GM19324 (cell line): ENCODE measurements at regions not wholly inside any gene's neighbourhood (a gene's known extent, or its start where the extent isn't known, plus 50 kb on each side); places are given as distances from the start of the nearest gene placed in this dataset.
"Not testable (repeated sequence)": the region's sequence is repeated elsewhere in the genome, so short reads cannot be mapped to it uniquely, and the experiment has no call there.

Experiments used
- ATAC-seq: cut with Tn5 transposase; IDR thresholded peaks from one replicate; pipeline ENCODE4 v1.9.1; 2021; ENCODE audit warnings: mild to moderate bottlenecking, moderate library complexity; ENCODE audit not compliant: unreplicated experiment, low FRiP score

DNA sequence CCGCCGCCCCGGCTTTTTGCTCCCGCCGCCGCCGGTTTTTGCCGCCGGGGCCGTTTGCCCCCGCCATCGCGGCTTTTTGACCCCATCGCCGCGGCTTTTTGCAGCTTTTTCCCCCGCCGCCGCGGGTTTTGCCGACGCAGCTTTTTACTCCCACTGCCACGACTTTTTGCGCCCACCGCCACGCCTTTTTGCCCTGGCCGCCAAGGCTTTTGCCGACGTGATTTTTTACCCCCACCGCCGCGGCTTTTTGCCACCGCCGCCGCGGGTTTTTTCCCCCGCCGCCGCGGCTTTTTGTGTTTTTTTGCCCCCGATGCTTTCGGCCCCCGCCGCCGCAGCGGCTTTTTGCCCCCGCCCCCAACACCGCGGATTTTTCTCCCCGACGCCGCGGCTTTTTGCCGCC lies 5001.9 kb upstream of the OR11H1 start:
- ATAC-seq, result not testable (repeated sequence)

DNA sequence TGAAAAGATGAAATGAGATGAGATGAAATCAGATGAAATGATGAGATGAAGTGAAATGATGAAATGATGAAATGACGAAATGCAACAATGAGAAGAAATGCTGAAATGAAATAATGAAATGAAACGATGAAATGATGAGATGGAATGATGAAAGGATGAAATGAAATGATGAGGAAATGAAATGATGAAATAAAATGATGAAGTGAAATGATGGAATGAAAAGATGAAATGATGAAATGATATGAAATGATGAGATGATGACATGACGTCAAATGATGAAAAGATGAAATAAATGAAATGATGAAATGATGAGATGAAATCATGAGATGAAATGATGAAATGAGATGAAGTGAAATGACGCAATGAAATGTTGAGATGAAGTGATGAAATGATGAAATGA lies 4996.9 kb upstream of the OR11H1 start:
- ATAC-seq, result not testable (repeated sequence)

DNA sequence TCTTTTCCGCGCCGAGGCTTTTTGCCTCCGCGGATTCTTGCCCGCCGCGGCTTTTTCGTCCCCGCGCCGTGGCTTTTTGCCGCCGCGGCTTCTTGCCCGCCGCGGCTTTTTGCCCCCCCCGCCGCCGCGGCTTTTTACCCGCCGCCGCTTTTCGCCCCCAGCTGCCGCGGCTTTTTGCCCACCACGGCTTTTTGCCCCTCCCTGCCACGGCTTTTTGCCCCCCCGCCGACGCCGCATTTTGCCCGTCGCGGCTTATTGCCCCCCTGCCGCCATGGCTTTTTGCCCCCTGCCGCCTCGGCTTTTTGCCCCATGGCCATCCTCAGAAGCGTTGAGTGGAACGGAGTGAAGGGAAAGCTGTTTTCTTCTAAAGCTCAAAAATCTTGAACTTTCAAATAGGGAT lies 4955.5 kb upstream of the OR11H1 start:
- not testable (repeated sequence) for ATAC-seq

DNA sequence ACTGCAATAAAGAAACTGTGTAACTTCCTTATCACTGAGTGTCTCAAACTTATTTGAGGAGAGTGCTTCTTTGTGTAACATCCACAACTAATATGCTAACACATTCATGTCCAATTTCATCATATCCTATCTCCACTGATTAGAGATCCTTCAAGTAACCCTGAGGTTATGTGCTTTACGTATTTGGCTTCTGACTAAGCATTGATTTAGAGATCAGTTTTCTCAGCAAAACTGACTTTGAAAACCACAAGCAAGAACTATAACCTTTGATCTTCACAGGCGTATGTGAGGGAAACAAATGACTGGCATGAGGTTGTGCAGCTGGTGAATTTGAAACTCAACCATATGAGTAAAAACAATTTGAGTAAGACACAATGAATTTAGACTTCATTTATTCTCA lies 4926.9 kb upstream of the OR11H1 start:
- not testable (repeated sequence) for ATAC-seq

- not testable (repeated sequence) for ATAC-seq
Observed at GRCh38 chr22:10631961-10632360, 4896.0 kb upstream of the OR11H1 start.

DNA sequence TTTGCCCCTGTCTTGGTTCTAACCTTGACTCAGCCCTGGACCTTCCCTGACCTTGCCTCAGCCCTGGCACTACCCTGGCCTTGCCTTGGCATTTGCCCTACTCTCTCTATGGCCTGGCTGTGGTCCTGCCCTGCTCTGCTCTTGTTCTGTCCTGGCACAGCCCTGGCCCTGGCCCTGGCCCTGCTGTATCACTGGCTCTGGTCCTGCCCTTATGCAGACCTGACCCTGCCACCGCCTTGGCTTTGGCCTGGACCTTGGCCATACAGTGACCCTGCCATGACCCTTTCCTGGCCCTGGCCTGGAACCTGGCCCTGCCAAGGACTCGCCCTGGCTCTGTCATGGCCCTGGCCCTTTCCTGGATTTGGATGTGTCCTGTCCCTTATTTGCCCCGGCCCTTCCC lies 4892.7 kb upstream of the OR11H1 start:
- not testable (repeated sequence) for ATAC-seq

- ATAC-seq, result not testable (repeated sequence)
Observed at GRCh38 chr22:10662818-10663217, 4865.2 kb upstream of the OR11H1 start.

DNA sequence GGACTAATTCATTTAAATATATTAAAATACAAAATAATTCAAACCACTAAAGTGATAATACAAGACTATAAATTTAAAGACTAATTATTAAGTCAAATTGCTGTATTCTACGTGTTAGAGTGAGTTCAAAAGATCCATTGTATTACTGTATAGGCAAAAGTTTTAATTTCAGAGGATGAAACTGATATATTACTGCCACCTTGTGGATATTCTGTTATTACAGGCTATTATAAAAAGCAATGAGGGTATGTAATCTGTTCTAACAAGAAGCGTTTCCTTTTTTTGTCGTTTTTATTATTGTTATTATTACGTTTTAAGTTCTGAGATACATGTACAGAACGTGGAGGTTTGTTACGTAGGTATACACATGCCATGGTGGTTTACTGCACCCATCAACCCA lies 4854.9 kb upstream of the OR11H1 start:
- not testable (repeated sequence) for ATAC-seq

GRCh38 chr22:10678720-10679119 lies 4849.3 kb upstream of the OR11H1 start:
- not testable (repeated sequence) for ATAC-seq

- ATAC-seq, result not testable (repeated sequence)
Observed at GRCh38 chr22:10685436-10685835, 4842.6 kb upstream of the OR11H1 start.

GRCh38 chr22:10687256-10687655 lies 4840.7 kb upstream of the OR11H1 start:
- ATAC-seq, result not testable (repeated sequence)

GRCh38 chr22:10698836-10699235 lies 4829.2 kb upstream of the OR11H1 start:
- not testable (repeated sequence) for ATAC-seq

DNA sequence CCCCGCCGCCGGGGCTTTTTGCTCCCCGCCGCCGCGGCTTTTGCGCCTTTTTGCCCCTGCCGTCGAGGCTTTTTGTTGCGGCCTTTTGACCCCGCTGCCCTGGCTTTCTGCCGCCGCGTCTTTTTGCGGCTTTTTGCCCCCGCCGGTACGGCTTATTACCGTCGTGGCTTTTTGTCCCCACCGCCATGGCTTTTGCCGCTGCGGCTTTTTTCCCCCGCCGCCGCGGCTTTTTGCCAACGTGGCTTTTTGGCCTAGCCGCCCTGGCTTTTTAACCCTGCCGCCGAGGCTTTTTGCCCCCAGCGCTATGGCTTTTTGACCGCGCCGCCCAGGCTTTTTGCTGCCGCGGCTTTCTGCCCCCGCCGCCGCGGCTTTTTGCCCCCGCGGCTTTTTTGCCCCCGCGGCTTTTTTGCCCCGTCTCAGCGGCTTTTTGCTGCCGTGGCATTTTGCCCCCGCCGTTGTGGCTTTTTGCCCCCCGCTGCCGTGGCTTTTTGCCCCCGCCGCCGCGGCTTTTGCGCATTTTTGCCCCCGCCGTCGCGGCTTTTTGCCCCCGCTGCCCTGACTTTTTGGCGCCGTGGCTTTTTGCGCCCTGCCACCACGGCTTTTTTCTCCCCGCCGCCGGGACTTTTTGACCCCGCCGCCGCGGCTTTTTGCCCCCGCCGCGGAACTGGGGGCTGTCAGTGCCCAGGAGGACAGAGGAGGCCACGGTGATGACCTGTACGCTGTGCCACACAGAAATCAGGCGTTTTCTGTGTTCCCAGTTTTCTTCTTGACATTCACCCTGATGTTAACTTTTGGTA lies 4828.5 kb upstream of the OR11H1 start:
- not testable (repeated sequence) for ATAC-seq

DNA sequence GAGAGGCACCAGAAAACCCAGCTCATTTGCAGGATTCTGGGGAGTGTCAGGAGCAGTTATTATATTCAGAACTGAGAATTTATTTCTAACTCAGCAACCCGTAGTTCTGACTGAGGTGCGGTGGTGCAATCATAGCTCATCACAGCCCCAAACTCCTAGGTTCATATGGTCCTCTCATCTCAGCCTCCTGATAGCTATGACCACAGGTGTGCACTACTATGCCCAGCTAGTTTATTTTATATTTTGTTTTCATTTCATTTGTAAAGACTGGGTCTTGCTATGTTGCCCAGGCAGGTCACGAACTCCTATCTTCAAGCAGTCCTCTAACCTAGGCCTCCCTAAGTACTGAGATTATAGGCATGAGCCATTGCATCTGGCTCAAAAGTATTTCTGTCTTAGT lies 4819.8 kb upstream of the OR11H1 start:
- ATAC-seq, result not testable (repeated sequence)

- ATAC-seq, result not testable (repeated sequence)
Observed at GRCh38 chr22:10710923-10711322, 4817.1 kb upstream of the OR11H1 start.

- not testable (repeated sequence) for ATAC-seq
Observed at GRCh38 chr22:10722804-10723203, 4805.2 kb upstream of the OR11H1 start.

DNA sequence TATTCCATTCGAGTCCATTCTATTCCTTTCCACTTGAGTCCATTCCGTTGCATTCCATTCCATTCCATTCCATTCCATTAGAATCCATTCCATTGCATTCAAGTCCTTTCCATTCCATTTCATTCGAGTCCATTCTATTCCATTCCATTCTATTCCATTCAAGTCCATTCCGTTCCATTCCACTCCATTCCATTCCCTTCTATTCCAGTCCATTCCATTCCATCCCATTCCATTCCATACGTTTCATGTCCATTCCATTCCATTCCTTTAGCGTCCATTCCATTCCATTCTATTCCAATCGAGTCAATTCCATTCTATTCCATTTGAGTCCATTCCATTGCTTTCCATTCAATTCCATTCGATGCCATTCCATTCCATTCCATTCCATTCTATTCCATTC lies 4804.0 kb upstream of the OR11H1 start:
- ATAC-seq, result not testable (repeated sequence)

GRCh38 chr22:10727393-10727792 lies 4800.6 kb upstream of the OR11H1 start:
- ATAC-seq, result no peak

- ATAC-seq, result not testable (repeated sequence)
Observed at GRCh38 chr22:10729979-10730378, 4798.0 kb upstream of the OR11H1 start.

GRCh38 chr22:10730706-10731105 lies 4797.3 kb upstream of the OR11H1 start:
- not testable (repeated sequence) for ATAC-seq

DNA sequence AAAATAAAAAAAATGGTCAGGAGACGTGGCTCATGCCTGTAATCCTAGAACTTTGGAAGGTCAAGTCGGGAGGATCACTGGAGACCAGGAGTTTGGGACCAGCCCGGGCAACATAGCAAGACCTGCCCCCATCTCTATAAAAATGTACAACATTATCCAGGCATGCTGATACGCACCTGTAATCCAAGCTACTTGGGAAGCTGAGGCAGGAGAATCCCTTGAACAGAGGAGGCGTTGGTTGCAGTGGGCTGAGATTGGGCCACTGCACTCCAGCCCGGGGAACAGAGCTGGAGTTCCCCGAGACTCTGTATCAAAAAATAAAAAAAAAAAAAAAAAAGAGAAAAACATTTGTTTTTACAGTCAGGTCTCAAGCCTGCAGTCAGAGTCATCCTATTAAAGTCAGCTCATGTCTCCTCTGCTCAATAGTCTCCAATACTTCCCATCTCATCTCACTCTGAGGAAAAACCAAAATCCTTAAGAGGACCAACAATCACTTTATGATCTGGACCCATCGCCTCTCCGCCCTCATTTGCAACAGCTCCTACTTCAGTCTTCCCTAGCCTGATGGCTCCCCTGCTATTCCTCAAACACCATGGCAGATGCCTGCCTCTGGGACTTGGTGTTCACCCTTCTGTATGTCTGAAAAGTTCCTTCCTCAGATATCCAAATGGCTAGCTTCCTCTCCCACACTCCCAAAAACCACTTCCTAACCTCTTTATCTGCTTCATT lies 4796.6 kb upstream of the OR11H1 start:
- ATAC-seq, result not testable (repeated sequence)

- not testable (repeated sequence) for ATAC-seq
Observed at GRCh38 chr22:10735075-10735474, 4792.9 kb upstream of the OR11H1 start.
